D341Med (cell line): ENCODE measurements at regions not wholly inside any gene's neighbourhood (a gene's known extent, or its start where the extent isn't known, plus 50 kb on each side); places are given as distances from the start of the nearest gene placed in this dataset.
A peak's percentile ranks its signal among the peaks of the same experiment; 100 is the strongest.
"Not testable (repeated sequence)": the region's sequence is repeated elsewhere in the genome, so short reads cannot be mapped to it uniquely, and the experiment has no call there.

Experiments used
- DNase-seq: peaks from one replicate; pipeline ENCODE4 v3.0.0; 2012; ENCODE audit warnings: low spot score

DNA sequence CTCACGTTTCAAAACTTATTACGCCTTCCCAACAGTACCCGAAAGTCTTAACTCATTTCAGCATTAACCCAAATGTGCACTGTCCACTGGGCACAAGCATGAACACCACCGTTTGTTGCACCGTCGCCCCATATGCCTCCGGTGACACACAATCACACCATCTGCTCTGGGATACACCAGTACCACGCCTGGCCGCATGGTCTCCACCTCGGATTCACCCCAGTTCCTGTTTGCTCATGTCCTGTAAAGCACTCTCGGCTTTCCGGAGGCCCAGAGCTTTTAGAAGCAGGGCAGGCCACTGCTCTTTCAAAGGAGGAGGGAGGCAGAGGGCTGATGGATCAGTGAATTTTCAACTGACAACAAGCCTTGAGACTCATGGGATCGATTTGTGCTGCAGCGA lies 1570.0 kb upstream of the DEFB115 start:
- no peak for DNase-seq

DNA sequence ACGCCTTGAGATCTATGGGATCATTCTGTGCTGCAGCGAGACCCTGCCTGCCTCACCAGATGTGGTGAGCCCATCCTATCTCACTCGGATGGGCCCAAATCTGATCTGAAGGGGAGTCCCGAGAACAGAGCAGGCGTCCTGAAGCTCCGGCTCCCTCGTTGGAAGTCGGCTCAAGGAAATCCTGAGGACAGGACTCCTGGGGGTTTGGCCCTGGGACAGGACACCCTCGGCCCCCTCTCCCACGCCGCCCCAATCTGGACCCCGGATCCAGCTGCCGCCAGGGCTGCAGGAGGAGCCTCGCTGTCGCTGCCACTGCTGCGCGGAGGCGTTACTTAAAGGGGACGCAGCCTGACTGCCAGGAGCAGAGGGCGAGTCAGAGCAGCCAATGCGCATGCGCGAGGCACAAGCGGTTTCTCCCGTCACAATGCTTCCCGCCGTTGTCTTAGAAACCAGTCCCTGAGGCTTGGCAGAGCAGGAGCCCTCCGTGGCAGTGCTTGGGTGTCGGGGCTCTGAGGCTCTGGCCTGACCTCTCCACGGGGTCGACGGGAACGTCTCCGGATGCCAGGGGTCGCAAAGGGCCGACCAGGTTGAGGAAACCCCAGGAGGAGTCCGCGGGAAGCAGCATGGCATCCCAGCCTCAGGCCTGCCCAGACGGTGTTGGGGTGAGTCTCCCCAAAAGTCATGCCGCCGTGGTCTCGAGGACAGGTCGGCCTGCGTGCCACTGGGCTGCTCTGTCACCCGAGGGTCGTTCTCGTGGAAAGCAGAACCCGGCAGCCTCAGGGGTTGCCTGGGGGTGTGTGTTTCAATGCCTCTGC lies 1567.8 kb upstream of the DEFB115 start:
- DNase-seq = no peak

DNA sequence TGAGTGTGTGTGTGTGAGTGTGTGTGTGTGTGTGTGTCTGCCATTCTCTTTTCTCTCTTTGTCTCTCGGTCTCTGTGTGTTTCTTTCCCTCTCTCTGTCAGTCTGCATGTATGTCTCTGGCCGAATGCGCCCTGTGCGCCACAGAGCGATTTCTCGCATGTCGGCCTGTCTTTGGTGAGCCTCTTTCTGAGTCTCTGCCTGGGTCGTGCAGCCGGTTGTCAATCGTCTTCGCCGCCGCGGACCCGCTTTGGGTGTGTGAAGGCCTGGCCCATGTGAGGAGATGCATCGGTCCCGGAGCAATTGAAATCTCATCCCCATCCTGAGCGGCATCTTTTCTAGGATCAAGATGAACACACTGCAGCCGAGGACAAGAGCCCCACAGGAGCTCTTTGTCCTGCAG lies 1567.2 kb upstream of the DEFB115 start:
- DNase-seq = no peak

DNA sequence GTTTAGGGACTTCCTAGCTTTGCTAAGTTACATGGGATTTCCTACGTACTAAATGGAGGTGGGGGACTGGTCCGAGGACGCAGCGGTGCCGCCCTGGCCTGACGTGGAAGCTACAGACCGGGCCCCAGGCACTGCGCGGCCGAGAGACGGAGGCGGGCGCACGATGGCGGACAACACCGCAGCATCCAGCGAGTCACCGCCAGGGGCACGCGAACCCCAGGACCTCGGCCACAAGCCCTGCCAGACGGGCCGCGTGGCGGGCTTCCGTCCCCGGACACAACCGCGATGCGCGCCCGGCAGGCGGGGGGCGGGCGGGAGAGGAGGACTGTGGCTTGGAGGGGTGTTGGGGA lies 1516.9 kb upstream of the DEFB115 start:
- peak; percentile 28 for DNase-seq

DNA sequence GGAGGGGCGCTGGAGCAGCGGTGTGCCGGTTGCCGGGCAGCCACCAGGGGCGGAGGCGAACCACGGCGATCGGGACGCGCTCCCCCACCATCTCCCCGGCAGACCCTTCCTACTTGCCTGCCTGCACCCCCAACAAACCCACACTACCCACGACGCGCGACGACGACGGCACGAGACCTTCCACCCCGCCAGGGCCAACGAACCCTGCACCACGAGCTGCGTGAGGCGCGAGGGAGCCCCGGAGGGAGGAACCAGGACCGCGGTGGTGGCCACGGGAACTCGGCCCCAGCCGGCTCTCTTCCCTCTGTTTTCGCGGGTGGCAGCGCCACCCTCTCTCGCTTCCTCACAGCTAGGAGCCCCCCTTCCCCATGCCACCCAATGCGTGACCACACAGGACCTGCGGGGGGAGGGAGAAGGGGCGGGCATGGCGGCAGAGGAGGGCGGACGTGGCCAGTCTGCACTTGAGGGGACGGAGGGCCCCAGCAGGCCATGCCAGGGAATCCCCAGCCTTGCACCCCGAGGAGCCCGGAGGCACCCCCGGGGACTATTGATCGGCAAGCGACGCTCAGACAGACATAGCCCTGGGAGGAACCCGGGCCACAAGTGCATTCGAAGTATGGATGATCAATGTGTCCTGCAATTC lies 1516.4 kb upstream of the DEFB115 start:
- peak; percentile 21 for DNase-seq

DNA sequence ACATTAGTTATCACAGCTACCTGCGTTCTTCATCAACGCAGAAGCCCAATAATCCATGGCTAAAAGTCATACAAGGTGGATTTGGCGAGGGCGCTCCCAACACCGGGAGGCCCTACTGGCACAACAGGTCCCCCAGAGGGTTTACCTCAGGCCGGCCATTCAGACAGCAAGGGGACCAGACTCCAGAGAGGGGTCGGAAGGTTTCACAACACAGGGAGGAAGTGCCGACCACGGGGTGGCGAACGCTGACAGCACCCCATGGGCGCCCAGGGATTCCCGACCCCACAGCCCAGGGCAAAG lies 1515.9 kb upstream of the DEFB115 start:
- DNase-seq = no peak

DNA sequence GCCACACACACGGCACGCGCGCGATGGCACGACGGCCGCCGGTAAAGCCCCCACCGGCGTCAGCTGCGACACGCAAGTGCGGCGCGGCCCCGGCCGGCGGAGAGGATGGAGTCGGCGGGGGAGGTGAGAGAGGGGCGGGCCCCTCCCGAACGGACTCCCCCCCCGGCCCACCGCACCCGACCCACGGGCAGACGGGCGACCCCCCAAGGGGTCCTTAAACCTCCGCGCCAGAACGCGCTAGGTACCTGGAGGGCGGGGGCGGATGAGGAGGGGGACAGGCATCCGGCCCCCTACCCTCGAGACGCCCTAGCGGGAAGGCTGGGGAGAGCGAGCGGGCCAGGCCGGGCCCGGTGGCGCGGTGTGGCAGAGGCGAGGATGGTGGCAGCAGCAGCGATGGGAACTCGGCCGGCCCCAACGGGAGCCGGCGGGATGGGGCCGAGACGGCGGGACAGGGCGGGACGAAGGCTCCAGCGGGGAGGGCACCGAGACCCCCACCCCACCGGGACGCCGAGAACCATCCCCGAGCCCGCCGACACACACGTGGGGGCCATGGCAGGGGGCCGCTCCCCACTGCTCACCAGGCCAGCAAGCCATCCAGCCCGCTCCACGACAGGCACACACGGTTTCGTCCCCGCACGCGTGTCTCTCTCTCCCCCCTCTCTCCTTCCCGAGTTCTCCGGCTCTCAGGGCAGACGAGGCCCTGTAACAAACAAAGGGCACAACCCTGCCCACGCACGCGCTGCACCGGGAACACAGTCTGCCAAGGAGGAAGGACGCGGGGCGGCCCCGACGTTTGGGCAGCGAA lies 1515.4 kb upstream of the DEFB115 start:
- DNase-seq = peak; percentile 32

DNA sequence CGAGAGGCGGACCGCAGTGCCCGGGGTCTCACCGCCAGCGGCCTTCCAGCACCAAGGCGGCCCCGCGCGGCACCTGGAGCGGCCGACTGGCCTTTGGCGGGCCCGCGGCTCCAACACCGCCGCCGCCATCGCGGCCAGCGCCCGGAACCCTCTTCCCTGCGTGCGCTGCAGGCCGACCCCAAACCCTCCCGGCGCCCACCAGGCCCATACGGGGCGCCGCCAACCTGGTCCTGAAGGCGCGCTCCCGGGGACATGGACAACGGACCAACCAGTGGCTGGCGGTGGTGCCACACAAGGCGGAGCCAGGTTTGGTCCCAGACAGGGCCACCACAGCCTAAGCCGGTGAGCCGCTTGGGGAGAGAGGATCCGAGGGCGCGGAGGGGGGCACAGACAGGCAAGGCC lies 1514.8 kb upstream of the DEFB115 start:
- DNase-seq = peak; percentile 25

DNA sequence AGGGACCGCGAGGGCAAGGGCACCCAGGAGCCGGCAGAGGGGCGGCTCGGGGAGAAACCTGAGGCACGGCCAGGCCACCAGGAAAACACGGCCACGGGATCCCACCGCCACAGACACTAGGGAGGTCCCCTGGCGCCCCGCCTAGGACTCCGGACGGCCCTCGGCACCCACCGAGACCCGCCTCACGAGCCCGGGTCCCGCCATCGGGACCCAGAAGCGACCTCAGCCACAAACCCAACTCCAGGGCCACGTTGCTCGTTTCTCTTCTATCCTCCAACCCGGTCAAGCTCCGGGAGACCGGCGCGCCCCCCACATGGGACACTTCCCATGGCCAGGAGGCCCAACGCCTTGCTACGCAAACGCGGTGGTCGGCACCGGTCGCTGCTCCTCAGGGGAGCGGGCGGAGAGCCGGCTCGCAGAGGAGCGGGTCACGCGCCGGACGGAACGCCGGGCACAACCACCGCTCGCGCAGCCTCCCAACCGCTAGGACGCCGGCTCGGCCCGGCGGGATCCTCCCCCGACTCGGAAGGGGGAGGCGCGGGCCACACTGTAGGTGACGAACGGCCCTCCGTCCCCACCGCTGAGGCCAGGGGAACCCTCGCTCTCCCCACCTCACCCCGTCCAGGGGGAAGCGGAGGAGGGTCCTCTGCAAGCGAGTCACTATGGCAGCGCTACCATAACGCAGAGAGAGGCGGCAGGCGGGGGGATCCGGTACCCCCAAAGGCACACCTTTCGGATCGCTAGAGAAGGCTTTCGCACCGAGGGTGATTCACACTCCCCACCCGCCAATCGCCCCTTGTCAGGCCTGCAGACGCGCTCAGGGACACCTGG lies 1514.1 kb upstream of the DEFB115 start:
- DNase-seq = peak; percentile 9

DNA sequence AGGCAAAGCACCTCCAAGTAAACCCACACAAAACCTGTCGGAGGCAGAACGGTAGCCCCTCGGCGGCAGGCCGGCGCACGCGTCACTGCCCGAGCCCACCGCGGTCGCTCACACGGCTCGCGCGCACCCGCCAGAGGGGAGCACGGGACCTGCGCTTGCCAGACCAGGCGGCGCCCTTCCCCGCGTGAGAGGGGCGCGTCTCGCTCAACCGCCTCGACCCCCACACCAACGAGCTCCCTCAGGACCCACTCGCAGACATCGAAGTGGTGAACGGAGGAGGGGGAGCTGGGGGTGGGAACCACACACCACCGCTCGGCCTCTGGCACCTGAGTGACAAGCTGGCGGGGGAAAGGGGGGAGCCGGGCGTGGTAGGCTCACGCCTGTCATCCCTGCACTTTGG lies 1513.4 kb upstream of the DEFB115 start:
- peak; percentile 9 for DNase-seq

DNA sequence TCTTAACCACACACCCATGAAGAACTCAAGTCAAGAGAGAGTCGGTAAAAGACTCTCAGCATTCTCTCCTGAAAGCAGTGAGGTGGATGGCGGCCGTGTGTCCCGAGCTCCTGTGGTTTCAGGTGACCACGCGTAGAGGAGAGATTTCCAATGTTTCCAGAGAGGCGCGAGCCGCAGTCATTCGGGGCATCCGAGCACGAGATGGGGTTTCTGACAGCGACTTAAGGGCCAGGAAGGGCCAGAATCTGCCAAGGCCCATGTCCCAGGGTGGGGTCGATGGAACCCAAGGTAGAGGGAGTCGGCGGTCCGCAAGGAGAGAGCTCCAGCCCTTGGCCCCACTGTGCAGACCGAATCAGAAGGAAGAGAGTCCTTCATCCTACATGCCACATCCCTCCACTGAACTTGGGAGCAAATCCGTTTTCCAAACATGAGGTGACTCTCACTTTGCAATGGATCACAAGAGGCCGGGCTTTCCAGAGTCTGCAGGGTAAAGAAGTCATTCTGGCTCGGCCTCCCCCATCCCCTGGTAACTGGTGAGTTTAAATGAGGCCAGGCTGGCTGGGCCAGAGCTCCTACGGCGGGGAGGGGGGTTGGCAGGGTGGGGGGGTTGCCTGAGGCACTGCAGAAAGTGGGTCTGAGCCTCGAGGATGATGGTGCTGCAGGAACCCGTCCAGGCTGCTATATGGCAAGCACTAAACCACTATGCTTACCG lies 1511.8 kb upstream of the DEFB115 start:
- DNase-seq = peak; percentile 4

DNA sequence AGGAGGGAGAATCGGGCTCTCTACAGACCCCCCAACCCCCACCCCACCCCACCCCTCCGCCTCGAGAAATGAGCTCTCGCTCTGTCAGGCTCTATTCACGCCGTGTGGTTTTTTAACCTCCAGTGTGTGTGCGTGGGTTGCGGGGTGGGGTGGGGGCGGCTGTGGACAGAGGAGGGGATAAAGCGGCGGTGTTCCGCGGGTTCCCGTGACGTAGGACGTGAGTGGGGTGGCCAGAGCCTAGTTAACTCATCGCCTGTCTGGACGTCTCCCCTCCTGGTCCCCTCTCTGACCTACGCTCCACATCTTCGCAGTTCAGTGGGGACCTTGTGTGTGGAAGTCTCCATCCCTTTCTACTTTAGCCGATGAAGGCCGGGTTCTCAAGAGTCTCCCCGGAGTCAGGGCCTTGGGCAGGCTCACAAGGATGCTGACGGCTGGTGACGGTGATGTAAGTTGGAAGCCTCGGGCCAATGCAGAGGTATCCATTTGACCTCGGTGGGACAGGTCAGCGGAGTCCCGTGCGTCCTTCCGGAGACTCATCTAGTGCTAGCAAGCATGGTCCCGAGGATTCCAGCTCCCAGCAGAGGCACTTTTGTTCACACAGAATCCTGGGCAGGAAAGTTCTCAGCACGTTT lies 1507.1 kb upstream of the DEFB115 start:
- DNase-seq = no peak

DNA sequence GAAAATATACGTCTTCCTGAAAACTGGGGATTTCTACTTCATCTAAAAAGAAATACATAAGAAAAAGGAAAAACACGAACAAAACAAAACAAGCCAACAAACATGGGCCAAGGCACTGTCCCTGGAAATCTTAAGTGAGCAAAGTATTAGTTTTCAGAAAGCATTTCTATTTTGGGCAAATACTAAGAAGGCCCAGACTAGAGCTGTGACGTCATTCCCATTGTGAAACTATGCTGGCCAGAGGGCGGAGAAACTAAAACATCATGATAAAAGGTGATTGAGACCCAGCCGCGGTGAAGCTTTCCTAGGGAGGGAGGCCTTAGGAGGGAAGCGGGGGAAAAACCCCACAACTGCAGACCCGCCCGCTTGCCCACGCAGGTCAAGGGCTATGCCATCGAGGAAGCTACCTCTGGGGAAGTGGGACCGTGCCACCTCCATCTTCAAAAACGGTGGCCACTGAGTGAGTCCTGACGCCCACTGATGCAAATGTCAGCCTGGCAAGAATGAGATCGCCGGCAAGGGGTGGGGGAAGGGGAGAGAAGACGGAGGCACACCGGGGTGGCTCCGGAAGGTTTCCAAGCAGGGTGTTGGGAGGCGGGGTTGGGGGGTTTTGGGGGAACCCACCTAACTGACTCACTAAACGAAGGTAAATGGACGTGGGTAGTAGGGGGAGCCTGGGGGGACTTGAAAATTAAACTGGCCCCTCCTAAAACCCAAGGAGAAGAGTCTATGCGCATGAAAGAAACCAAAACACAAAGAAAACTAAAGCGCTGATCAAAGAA lies 1504.6 kb upstream of the DEFB115 start:
- DNase-seq = peak; percentile 12

DNA sequence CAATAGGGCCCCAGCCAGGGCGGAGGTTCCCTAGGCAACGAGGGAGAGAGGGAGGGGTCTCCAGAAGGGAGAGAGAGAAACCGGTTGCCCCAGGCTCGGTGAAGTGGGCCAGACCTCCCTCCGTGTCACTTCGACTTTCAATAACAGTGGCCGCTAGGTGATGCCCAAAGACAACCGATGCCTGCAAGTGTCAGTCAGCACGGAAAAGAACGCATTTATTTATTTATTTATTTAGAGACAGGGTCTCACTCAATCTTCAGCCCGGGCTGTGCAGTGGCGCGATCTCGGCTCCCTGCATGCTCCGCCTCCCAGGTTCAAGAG lies 1504.1 kb upstream of the DEFB115 start:
- DNase-seq = not testable (repeated sequence)

DNA sequence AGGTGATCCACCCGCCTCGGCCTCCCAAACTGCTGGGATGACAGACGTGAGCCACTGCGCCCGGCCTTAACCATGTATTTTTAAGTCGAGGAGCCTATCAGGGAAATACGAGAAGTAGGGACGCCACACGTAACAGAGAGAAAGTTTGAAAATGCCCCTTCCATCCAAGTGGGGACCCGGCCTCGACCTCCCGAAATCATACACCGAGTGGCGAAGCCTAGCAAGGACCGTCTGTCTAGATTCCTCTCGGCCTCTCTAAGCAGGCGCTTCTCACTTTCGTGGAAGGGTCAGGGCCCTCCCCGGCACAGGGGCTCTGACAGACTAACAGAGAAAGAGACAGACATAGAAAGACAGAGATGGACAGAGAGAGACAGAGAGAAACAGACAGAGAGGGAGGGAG lies 1503.6 kb upstream of the DEFB115 start:
- DNase-seq = not testable (repeated sequence)

DNA sequence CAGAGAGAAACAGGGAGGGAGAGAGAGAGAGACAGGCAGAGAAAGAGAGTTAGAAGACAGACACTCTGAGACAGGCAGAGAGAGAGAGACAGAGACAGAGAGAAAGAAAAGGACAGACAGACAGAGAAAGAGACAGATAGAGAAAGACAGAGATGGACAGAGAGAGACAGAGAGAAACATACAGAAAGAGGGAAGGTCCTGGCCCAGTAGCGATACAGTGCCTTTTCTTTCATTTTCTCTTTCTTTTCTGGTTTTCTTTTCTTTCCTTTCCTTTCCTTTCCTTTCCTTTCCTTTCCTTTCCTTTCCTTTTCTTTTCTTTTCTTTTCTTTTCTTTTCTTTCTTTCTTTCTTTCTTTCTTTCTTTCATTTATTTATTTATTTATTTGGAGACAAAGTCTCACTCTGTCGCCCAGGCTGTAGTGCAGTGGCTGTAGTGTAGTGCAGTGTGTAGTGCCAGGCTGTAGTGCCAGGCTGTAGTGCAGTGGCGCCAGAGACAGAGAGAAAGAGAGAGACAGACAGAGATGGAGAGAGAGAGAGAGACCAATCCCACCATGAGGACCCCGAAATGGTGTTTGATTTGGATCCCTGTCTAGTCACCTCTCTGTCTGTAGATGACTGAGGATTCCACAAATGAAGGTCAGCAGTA lies 1501.5 kb upstream of the DEFB115 start:
- DNase-seq = not testable (repeated sequence)

DNA sequence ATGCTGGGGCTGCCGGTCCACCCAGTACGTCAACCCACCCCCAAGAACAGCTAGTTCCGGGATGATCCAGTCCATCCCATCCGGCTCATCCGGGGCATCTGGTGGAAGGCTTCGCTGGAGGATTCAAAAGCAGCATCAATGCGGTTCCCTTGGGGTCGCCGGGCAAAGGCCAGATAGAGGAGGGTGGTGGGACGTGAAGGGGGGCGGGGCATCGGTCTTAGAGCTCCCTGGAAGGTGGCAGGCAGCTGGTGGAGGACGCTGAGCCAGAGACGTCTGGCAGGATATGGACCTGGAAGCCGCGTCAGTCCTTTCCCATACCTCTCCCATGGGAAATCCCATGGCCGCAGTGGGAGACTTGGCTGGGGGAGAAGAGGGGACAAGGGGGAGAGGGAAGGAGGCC lies 1500.8 kb upstream of the DEFB115 start:
- no peak for DNase-seq

DNA sequence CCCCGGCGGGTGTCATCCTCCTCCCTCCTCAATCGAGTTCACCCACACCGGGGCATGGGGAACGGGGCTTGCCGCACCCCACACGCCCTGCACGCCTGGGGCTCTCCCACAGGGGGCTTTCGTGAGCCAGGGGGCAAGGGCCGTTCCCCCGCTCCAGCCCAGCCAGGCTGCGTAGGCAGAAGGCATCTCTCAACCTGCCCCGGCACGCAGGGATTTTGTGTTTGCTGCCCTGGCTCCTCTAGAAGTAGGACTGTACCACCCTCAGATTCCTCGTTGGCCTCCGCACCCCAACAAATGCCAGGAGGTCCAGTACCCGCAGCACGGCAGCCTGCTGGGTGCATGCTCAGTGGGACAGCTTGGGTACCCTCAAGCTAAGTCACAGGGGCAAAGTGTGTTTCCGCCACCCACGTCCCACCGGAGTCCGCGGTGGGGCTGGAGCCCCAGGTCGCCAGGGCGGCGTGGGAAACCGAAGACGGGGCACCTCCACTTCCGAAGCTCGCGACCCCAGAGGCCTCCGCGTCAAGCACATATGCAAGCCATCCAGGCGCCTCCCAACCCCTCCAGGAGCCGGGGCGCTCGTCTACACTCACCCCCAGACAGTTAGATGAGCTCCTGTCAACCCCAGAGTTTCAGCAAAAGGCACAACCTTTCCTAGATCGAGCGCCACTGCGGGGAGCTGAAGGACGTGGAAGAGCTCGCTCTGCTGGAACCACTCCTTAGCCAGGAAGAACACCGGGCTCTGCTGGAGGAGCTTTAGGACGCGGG lies 1495.7 kb upstream of the DEFB115 start:
- DNase-seq = not testable (repeated sequence)

DNA sequence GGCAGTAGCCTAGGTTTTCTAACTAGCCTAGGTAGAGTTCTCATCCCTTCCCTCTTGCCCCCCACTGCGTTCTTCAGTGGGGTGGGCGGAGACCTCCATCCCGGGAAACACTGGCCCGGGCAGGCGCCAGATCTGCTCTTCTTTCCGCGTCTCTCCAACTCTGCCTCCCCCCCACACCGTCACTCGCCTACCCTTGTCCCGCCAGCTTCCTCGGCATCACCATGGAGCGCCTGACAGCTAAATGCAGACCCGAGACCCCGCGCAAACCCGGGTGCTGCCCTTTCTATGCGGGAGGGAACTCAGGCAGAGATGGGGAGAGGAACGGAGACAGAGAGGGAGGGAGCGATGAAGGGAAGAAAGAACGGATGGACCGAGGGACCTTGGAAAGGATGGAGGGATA lies 1494.8 kb upstream of the DEFB115 start:
- no peak for DNase-seq
